ENCODE measurements at regions not wholly inside any gene's neighbourhood (a gene's known extent, or its start where the extent isn't known, plus 50 kb on each side); places are given as distances from the start of the nearest gene placed in this dataset.
A peak's percentile ranks its signal among the peaks of the same experiment; 100 is the strongest.

- Histone ChIP-seq H3K9me3 (ENCODE audit: control insufficient read depth, insufficient read depth, low read depth, low read length) (peaks cover 2% of the 10 kb centered on the region; the same call in 1 of the 2 replicates), H3K27ac (ENCODE audit: low read depth, low read length) (no peak overlapping the region), H3K4me3 (ENCODE audit: low read depth, low read length) (no peak overlapping the region), H3K36me3 (ENCODE audit: control insufficient read depth, insufficient read depth, low read length) (no peaks in the 10 kb centered on the region), H3K9ac (ENCODE audit: low read length) (no peak overlapping the region), H3K4me1 (ENCODE audit: control insufficient read depth, insufficient read depth, low read length) (peaks cover 8% of the 10 kb centered on the region), H3K27me3 (ENCODE audit: control insufficient read depth, insufficient read depth, low read length) (no peaks in the 10 kb centered on the region)
Measured at GRCh38 chr18:10313016-10313342, 141.5 kb upstream of the APCDD1 start.

- H3K9ac ChIP-seq (ENCODE audit: low read length), result no peak overlapping the region
- H3K9me3 ChIP-seq (ENCODE audit: control insufficient read depth, insufficient read depth, low read depth, low read length), result peaks cover 2% of the 10 kb centered on the region; the same call in 1 of the 2 replicates
- H3K4me1 ChIP-seq (ENCODE audit: control insufficient read depth, insufficient read depth, low read length), result peaks cover 17% of the 10 kb centered on the region
- no peaks in the 10 kb centered on the region for H3K27me3 ChIP-seq (ENCODE audit: control insufficient read depth, insufficient read depth, low read length)
- no peak overlapping the region for H3K27ac ChIP-seq (ENCODE audit: low read depth, low read length)
- no peaks in the 10 kb centered on the region for H3K36me3 ChIP-seq (ENCODE audit: control insufficient read depth, insufficient read depth, low read length)
- H3K4me3 ChIP-seq (ENCODE audit: low read depth, low read length), result no peak overlapping the region
Measured at GRCh38 chr18:10314066-10314465, 140.4 kb upstream of the APCDD1 start.

GRCh38 chr18:10315522-10315921 lies 138.9 kb upstream of the APCDD1 start:
- H3K4me1 ChIP-seq (ENCODE audit: control insufficient read depth, insufficient read depth, low read length), result peaks cover 17% of the 10 kb centered on the region
- no peak overlapping the region for H3K4me3 ChIP-seq (ENCODE audit: low read depth, low read length)
- H3K27me3 ChIP-seq (ENCODE audit: control insufficient read depth, insufficient read depth, low read length), result no peaks in the 10 kb centered on the region
- no peak overlapping the region for H3K9ac ChIP-seq (ENCODE audit: low read length)
- H3K9me3 ChIP-seq (ENCODE audit: control insufficient read depth, insufficient read depth, low read depth, low read length), result peaks cover 2% of the 10 kb centered on the region; the same call in 1 of the 2 replicates
- no peak overlapping the region for H3K27ac ChIP-seq (ENCODE audit: low read depth, low read length)
- H3K36me3 ChIP-seq (ENCODE audit: control insufficient read depth, insufficient read depth, low read length), result no peaks in the 10 kb centered on the region

- Histone ChIP-seq H3K4me1 (ENCODE audit: control insufficient read depth, insufficient read depth, low read length) (peaks cover 17% of the 10 kb centered on the region), H3K9ac (ENCODE audit: low read length) (no peak overlapping the region), H3K27ac (ENCODE audit: low read depth, low read length) (no peak overlapping the region), H3K27me3 (ENCODE audit: control insufficient read depth, insufficient read depth, low read length) (no peaks in the 10 kb centered on the region), H3K4me3 (ENCODE audit: low read depth, low read length) (no peak overlapping the region), H3K9me3 (ENCODE audit: control insufficient read depth, insufficient read depth, low read depth, low read length) (peaks cover 2% of the 10 kb centered on the region; the same call in 1 of the 2 replicates), H3K36me3 (ENCODE audit: control insufficient read depth, insufficient read depth, low read length) (no peaks in the 10 kb centered on the region)
Measured at GRCh38 chr18:10316778-10317177, 137.7 kb upstream of the APCDD1 start.

- Histone ChIP-seq H3K9me3 (ENCODE audit: control insufficient read depth, insufficient read depth, low read depth, low read length) (peaks cover 2% of the 10 kb centered on the region; the same call in 1 of the 2 replicates), H3K4me3 (ENCODE audit: low read depth, low read length) (0 out of 2 replicates have a peak overlapping the region, but pooled peaks have one; percentile 1), H3K4me1 (ENCODE audit: control insufficient read depth, insufficient read depth, low read length) (peaks cover 17% of the 10 kb centered on the region), H3K27ac (ENCODE audit: low read depth, low read length) (no peak overlapping the region), H3K9ac (ENCODE audit: low read length) (no peak overlapping the region), H3K27me3 (ENCODE audit: control insufficient read depth, insufficient read depth, low read length) (no peaks in the 10 kb centered on the region), H3K36me3 (ENCODE audit: control insufficient read depth, insufficient read depth, low read length) (no peaks in the 10 kb centered on the region)
Measured at GRCh38 chr18:10317864-10318690, 136.4 kb upstream of the APCDD1 start.

GRCh38 chr18:10318691-10318970 lies 135.8 kb upstream of the APCDD1 start:
- H3K4me3 ChIP-seq (ENCODE audit: low read depth, low read length), result no peak overlapping the region
- H3K9ac ChIP-seq (ENCODE audit: low read length), result no peak overlapping the region
- H3K9me3 ChIP-seq (ENCODE audit: control insufficient read depth, insufficient read depth, low read depth, low read length), result peaks cover 2% of the 10 kb centered on the region; the same call in 1 of the 2 replicates
- H3K27ac ChIP-seq (ENCODE audit: low read depth, low read length), result no peak overlapping the region
- no peaks in the 10 kb centered on the region for H3K36me3 ChIP-seq (ENCODE audit: control insufficient read depth, insufficient read depth, low read length)
- H3K27me3 ChIP-seq (ENCODE audit: control insufficient read depth, insufficient read depth, low read length), result no peaks in the 10 kb centered on the region
- H3K4me1 ChIP-seq (ENCODE audit: control insufficient read depth, insufficient read depth, low read length), result peaks cover 17% of the 10 kb centered on the region

- Histone ChIP-seq H3K27me3 (ENCODE audit: control insufficient read depth, insufficient read depth, low read length) (no peaks in the 10 kb centered on the region), H3K9me3 (ENCODE audit: control insufficient read depth, insufficient read depth, low read depth, low read length) (peaks cover 2% of the 10 kb centered on the region; the same call in 1 of the 2 replicates), H3K4me3 (ENCODE audit: low read depth, low read length) (no peak overlapping the region), H3K36me3 (ENCODE audit: control insufficient read depth, insufficient read depth, low read length) (no peaks in the 10 kb centered on the region), H3K27ac (ENCODE audit: low read depth, low read length) (no peak overlapping the region), H3K4me1 (ENCODE audit: control insufficient read depth, insufficient read depth, low read length) (peaks cover 17% of the 10 kb centered on the region), H3K9ac (ENCODE audit: low read length) (no peak overlapping the region)
Measured at GRCh38 chr18:10319026-10319425, 135.4 kb upstream of the APCDD1 start.

- H3K9me3 ChIP-seq (ENCODE audit: control insufficient read depth, insufficient read depth, low read depth, low read length), result peaks cover 2% of the 10 kb centered on the region; the same call in 1 of the 2 replicates
- H3K36me3 ChIP-seq (ENCODE audit: control insufficient read depth, insufficient read depth, low read length), result no peaks in the 10 kb centered on the region
- H3K9ac ChIP-seq (ENCODE audit: low read length), result no peak overlapping the region
- H3K4me3 ChIP-seq (ENCODE audit: low read depth, low read length), result no peak overlapping the region
- H3K27me3 ChIP-seq (ENCODE audit: control insufficient read depth, insufficient read depth, low read length), result no peaks in the 10 kb centered on the region
- H3K27ac ChIP-seq (ENCODE audit: low read depth, low read length), result no peak overlapping the region
- H3K4me1 ChIP-seq (ENCODE audit: control insufficient read depth, insufficient read depth, low read length), result peaks cover 17% of the 10 kb centered on the region
Measured at GRCh38 chr18:10319914-10320600, 134.4 kb upstream of the APCDD1 start.

- Histone ChIP-seq H3K4me3 (ENCODE audit: low read depth, low read length) (no peak overlapping the region), H3K27ac (ENCODE audit: low read depth, low read length) (no peak overlapping the region), H3K9ac (ENCODE audit: low read length) (no peak overlapping the region), H3K36me3 (ENCODE audit: control insufficient read depth, insufficient read depth, low read length) (no peaks in the 10 kb centered on the region), H3K27me3 (ENCODE audit: control insufficient read depth, insufficient read depth, low read length) (no peaks in the 10 kb centered on the region), H3K4me1 (ENCODE audit: control insufficient read depth, insufficient read depth, low read length) (peaks cover 17% of the 10 kb centered on the region), H3K9me3 (ENCODE audit: control insufficient read depth, insufficient read depth, low read depth, low read length) (peaks cover 2% of the 10 kb centered on the region; the same call in 1 of the 2 replicates)
Measured at GRCh38 chr18:10320791-10321190, 133.6 kb upstream of the APCDD1 start.

GRCh38 chr18:10321576-10321975 lies 132.9 kb upstream of the APCDD1 start:
- Histone ChIP-seq H3K27ac (ENCODE audit: low read depth, low read length) (no peak overlapping the region), H3K4me3 (ENCODE audit: low read depth, low read length) (no peak overlapping the region), H3K27me3 (ENCODE audit: control insufficient read depth, insufficient read depth, low read length) (no peaks in the 10 kb centered on the region), H3K9ac (ENCODE audit: low read length) (no peak overlapping the region), H3K9me3 (ENCODE audit: control insufficient read depth, insufficient read depth, low read depth, low read length) (peaks cover 2% of the 10 kb centered on the region; the same call in 1 of the 2 replicates), H3K4me1 (ENCODE audit: control insufficient read depth, insufficient read depth, low read length) (peaks cover 17% of the 10 kb centered on the region), H3K36me3 (ENCODE audit: control insufficient read depth, insufficient read depth, low read length) (no peaks in the 10 kb centered on the region)

- peaks cover 17% of the 10 kb centered on the region for H3K4me1 ChIP-seq (ENCODE audit: control insufficient read depth, insufficient read depth, low read length)
- no peak overlapping the region for H3K27ac ChIP-seq (ENCODE audit: low read depth, low read length)
- H3K9me3 ChIP-seq (ENCODE audit: control insufficient read depth, insufficient read depth, low read depth, low read length), result no peaks in the 10 kb centered on the region
- H3K9ac ChIP-seq (ENCODE audit: low read length), result no peak overlapping the region
- no peak overlapping the region for H3K4me3 ChIP-seq (ENCODE audit: low read depth, low read length)
- H3K27me3 ChIP-seq (ENCODE audit: control insufficient read depth, insufficient read depth, low read length), result no peaks in the 10 kb centered on the region
- H3K36me3 ChIP-seq (ENCODE audit: control insufficient read depth, insufficient read depth, low read length), result no peaks in the 10 kb centered on the region
Measured at GRCh38 chr18:10322004-10322403, 132.4 kb upstream of the APCDD1 start.

Measured in HUES6 (cell line).